HEK293 (cell line): ENCODE measurements at regions not wholly inside any gene's neighbourhood (a gene's known extent, or its start where the extent isn't known, plus 50 kb on each side); places are given as distances from the start of the nearest gene placed in this dataset.

Experiments
- CTCF ChIA-PET: fragments of 350-600 bp; formaldehyde crosslinking; extraction: SDS; loops from one replicate; lab custom pipeline; 2021; ENCODE audit warnings: antibody characterized with exemption; lab: Yijun Ruan, JAX
- POLR2A ChIA-PET: fragments of 300-600 bp; formaldehyde crosslinking; extraction: SDS; loops from one replicate; lab custom pipeline; 2020; ENCODE audit warnings: antibody characterized with exemption, inconsistent platforms; lab: Yijun Ruan, JAX
- H3K27ac ChIP-seq: fragments of 200-500 bp; sonication (Bioruptor generic); 2 replicates; pipeline ENCODE4 v1.5.1; 2014; ENCODE audit warnings: low read depth, low read length, control low read depth, inconsistent platforms; ENCODE audit errors: extremely low read depth
- H3K36me3 ChIP-seq, 2 experiments: fragments of 200-500 bp in 1 of 2; sonication (Bioruptor generic) in 1 of 2; 1 replicate in 1 of 2; 2 replicates in 1 of 2; pipeline ENCODE4 v1.5.1; 2014 to 2017; ENCODE audit warnings: inconsistent platforms in 2 of 2, low read length in 2 of 2; ENCODE audit not compliant: control insufficient read depth in 2 of 2, insufficient read depth in 1 of 2
- H3K4me1 ChIP-seq: fragments of 200-500 bp; sonication (Bioruptor generic); 2 replicates; pipeline ENCODE4 v1.5.1; 2014; ENCODE audit warnings: mild to moderate bottlenecking, low read length, inconsistent platforms; ENCODE audit not compliant: control insufficient read depth, insufficient read depth
- H3K4me3 ChIP-seq: 2 replicates; pipeline ENCODE4 v1.5.1; 2011; ENCODE audit warnings: low read depth, mild to moderate bottlenecking, control low read depth, low read length, moderate library complexity
- H3K9me3 ChIP-seq: fragments of 200-500 bp; sonication (Bioruptor generic); 2 replicates; pipeline ENCODE4 v1.5.1; 2014; ENCODE audit warnings: low read depth, low read length, inconsistent platforms; ENCODE audit not compliant: control insufficient read depth, insufficient read depth
- KLF9 ChIP-seq: fragments of 450-650 bp; formaldehyde crosslinking; IDR thresholded peaks from 2 replicates; pipeline ENCODE4 v1.5.1; 2016; ENCODE audit warnings: missing biosample characterization, missing genetic modification characterization, low read depth
- PRDM1 ChIP-seq: fragments of 450-650 bp; formaldehyde crosslinking; IDR thresholded peaks from 2 replicates; pipeline ENCODE4; 2016; ENCODE audit warnings: missing biosample characterization, missing genetic modification characterization
- ZFHX2 ChIP-seq: fragments of 450-650 bp; formaldehyde crosslinking; conservative IDR thresholded peaks from 2 replicates; pipeline ENCODE4 v1.5.1; 2016; ENCODE audit warnings: missing biosample characterization, missing genetic modification characterization
- ZFP3 ChIP-seq: fragments of 450-650 bp; formaldehyde crosslinking; IDR thresholded peaks from 2 replicates; pipeline ENCODE4 v1.5.1; 2016; ENCODE audit warnings: low read depth, missing biosample characterization, missing genetic modification characterization
- ZNF366 ChIP-seq: fragments of 450-650 bp; formaldehyde crosslinking; conservative IDR thresholded peaks from 2 replicates; pipeline ENCODE4 v1.5.1; 2016; ENCODE audit warnings: missing biosample characterization, missing genetic modification characterization
- ZNF394 ChIP-seq: fragments of 450-650 bp; formaldehyde crosslinking; IDR thresholded peaks from 2 replicates; pipeline ENCODE4 v1.5.1; 2016; ENCODE audit warnings: missing biosample characterization, missing genetic modification characterization, mild to moderate bottlenecking, moderate library complexity, borderline replicate concordance
- ZNF48 ChIP-seq: fragments of 450-650 bp; formaldehyde crosslinking; IDR thresholded peaks from 2 replicates; pipeline ENCODE4 v1.5.1; 2016; ENCODE audit warnings: missing biosample characterization, missing genetic modification characterization
- ZNF560 ChIP-seq: fragments of 450-650 bp; formaldehyde crosslinking; IDR thresholded peaks from 2 replicates; pipeline ENCODE4 v1.5.1; 2017; ENCODE audit warnings: missing biosample characterization, missing genetic modification characterization, borderline replicate concordance
- ZNF610 ChIP-seq: fragments of 450-650 bp; formaldehyde crosslinking; IDR thresholded peaks from 2 replicates; pipeline ENCODE4 v1.5.1; 2016; ENCODE audit warnings: missing biosample characterization, missing genetic modification characterization, borderline replicate concordance
- ZNF629 ChIP-seq: fragments of 450-650 bp; formaldehyde crosslinking; IDR thresholded peaks from 2 replicates; pipeline ENCODE4 v1.5.1; 2017; ENCODE audit warnings: missing biosample characterization, missing genetic modification characterization
- ZNF707 ChIP-seq: fragments of 450-650 bp; formaldehyde crosslinking; IDR thresholded peaks from 2 replicates; pipeline ENCODE4 v1.5.1; 2016; ENCODE audit warnings: missing biosample characterization, missing genetic modification characterization
- TF ChIP-seq, protein P1 (sequence below): fragments of 450-650 bp; formaldehyde crosslinking; IDR thresholded peaks from 2 replicates; pipeline ENCODE4 v1.5.1; 2017; ENCODE audit warnings: missing biosample characterization, mild to moderate bottlenecking, missing genetic modification characterization, moderate library complexity
- TF ChIP-seq, protein P2 (sequence below): fragments of 450-650 bp; IDR thresholded peaks from 2 replicates; pipeline ENCODE4 v1.5.1; 2018; ENCODE audit warnings: missing biosample characterization, missing genetic modification characterization
- TF ChIP-seq, protein P3 (sequence below): fragments of 450-650 bp; formaldehyde crosslinking; IDR thresholded peaks from 2 replicates; pipeline ENCODE4 v1.5.1; 2016; ENCODE audit warnings: missing biosample characterization, missing genetic modification characterization
- TF ChIP-seq, protein P4 (sequence below): fragments of 450-650 bp; formaldehyde crosslinking; IDR thresholded peaks from 2 replicates; pipeline ENCODE4; 2016; ENCODE audit warnings: missing biosample characterization, missing genetic modification characterization

DNA sequence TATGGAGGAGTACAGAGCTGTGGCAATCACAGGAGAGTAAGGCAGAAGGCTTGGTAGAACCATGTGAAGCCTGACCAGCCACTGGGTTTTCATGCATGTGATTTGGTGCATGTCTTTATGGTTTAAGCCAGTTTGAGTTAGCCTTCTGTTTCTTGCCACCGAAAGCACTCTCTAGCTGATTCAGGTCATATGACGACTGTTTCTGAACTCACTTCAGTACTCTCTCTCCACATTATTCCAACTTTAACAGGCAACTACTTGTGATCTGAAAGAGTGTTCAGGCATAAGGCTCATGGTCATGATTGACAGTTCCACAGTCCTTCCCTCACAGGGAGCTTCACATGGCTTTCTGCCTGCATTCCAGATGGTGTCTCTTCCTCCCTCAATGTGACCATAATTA, 63.3 kb upstream of the TAB2 start:
- Histone ChIP-seq H3K27ac (no peak overlapping the region), H3K4me3 (no peak overlapping the region), H3K36me3 (no peaks in the 10 kb centered on the region), H3K4me1 (no peaks in the 10 kb centered on the region), H3K9me3 (no peaks in the 10 kb centered on the region)
- ChIA-PET CTCF (interaction anchor here (0.9 kb wide), 1 partner anchor 11 kb away, joined by 3 read pairs; no protein-coding TSS in a partner anchor), POLR2A (no interaction called here)
- TF ChIP-seq ZFHX2, result no peak
- no peak for TF ChIP-seq KLF9
- TF ChIP-seq, protein P1, sequence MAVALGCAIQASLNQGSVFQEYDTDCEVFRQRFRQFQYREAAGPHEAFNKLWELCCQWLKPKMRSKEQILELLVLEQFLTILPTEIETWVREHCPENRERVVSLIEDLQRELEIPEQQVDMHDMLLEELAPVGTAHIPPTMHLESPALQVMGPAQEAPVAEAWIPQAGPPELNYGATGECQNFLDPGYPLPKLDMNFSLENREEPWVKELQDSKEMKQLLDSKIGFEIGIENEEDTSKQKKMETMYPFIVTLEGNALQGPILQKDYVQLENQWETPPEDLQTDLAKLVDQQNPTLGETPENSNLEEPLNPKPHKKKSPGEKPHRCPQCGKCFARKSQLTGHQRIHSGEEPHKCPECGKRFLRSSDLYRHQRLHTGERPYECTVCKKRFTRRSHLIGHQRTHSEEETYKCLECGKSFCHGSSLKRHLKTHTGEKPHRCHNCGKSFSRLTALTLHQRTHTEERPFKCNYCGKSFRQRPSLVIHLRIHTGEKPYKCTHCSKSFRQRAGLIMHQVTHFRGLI (tag by site-specific recombination), result no peak
- no peak for TF ChIP-seq ZFP3
- TF ChIP-seq ZNF629 (tag by site-specific recombination), result no peak

DNA sequence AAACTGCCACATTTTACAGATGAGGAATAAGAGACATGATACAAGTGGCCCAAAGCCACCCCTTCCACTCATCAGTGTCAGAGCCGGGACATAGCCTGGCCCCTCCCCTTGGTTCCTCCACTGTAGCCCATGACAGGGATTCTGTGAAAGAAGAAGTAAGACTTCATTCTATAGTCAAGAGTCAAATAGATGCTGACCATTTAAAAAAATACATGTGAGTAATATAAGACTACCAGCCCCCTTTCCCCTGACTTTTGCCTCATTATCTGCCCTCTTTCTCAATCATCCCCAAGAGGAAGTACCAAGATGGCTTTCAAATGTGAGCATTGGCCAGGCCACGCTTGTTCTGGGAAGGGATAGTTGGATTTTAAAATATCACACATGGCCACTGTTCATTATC, 57.8 kb upstream of the TAB2 start:
- Histone ChIP-seq H3K36me3 (no peaks in the 10 kb centered on the region), H3K9me3 (no peaks in the 10 kb centered on the region), H3K27ac (no peak overlapping the region), H3K4me1 (no peaks in the 10 kb centered on the region), H3K4me3 (no peak overlapping the region)
- TF ChIP-seq, protein P2, sequence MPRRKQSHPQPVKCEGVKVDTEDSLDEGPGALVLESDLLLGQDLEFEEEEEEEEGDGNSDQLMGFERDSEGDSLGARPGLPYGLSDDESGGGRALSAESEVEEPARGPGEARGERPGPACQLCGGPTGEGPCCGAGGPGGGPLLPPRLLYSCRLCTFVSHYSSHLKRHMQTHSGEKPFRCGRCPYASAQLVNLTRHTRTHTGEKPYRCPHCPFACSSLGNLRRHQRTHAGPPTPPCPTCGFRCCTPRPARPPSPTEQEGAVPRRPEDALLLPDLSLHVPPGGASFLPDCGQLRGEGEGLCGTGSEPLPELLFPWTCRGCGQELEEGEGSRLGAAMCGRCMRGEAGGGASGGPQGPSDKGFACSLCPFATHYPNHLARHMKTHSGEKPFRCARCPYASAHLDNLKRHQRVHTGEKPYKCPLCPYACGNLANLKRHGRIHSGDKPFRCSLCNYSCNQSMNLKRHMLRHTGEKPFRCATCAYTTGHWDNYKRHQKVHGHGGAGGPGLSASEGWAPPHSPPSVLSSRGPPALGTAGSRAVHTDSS (tag by site-specific recombination), result no peak
- no peak for TF ChIP-seq ZNF366 (tag by site-specific recombination)
- TF ChIP-seq, protein P3, sequence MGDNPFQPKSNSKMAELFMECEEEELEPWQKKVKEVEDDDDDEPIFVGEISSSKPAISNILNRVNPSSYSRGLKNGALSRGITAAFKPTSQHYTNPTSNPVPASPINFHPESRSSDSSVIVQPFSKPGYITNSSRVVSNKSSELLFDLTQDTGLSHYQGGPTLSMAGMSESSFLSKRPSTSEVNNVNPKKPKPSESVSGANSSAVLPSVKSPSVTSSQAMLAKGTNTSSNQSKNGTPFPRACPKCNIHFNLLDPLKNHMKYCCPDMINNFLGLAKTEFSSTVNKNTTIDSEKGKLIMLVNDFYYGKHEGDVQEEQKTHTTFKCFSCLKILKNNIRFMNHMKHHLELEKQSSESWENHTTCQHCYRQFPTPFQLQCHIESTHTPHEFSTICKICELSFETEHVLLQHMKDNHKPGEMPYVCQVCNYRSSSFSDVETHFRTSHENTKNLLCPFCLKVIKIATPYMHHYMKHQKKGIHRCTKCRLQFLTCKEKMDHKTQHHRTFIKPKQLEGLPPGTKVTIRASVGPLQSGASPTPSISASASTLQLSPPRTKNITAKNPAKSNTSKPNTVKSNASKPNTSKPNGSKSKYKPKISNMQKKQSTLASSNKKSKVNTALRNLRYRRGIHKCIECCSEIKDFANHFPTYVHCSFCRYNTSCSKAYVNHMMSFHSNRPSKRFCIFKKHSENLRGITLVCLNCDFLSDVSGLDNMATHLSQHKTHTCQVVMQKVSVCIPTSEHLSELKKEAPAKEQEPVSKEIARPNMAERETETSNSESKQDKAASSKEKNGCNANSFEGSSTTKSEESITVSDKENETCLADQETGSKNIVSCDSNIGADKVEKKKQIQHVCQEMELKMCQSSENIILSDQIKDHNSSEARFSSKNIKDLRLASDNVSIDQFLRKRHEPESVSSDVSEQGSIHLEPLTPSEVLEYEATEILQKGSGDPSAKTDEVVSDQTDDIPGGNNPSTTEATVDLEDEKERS (tag by site-specific recombination), result no peak
- no peak for TF ChIP-seq ZNF560 (tag by site-specific recombination)
- no peak for TF ChIP-seq ZNF394 (tag by site-specific recombination)
- TF ChIP-seq, protein P4, sequence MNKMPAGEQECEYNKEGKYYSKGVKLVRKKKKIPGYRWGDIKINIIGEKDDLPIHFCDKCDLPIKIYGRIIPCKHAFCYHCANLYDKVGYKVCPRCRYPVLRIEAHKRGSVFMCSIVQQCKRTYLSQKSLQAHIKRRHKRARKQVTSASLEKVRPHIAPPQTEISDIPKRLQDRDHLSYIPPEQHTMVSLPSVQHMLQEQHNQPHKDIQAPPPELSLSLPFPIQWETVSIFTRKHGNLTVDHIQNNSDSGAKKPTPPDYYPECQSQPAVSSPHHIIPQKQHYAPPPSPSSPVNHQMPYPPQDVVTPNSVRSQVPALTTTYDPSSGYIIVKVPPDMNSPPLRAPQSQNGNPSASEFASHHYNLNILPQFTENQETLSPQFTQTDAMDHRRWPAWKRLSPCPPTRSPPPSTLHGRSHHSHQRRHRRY (tag by site-specific recombination), result no peak
- no peak for TF ChIP-seq PRDM1 (tag by site-specific recombination)
- no peak for TF ChIP-seq ZNF610 (tag by site-specific recombination)
- CTCF ChIA-PET, result no interaction called here
- POLR2A ChIA-PET, result no interaction called here

DNA sequence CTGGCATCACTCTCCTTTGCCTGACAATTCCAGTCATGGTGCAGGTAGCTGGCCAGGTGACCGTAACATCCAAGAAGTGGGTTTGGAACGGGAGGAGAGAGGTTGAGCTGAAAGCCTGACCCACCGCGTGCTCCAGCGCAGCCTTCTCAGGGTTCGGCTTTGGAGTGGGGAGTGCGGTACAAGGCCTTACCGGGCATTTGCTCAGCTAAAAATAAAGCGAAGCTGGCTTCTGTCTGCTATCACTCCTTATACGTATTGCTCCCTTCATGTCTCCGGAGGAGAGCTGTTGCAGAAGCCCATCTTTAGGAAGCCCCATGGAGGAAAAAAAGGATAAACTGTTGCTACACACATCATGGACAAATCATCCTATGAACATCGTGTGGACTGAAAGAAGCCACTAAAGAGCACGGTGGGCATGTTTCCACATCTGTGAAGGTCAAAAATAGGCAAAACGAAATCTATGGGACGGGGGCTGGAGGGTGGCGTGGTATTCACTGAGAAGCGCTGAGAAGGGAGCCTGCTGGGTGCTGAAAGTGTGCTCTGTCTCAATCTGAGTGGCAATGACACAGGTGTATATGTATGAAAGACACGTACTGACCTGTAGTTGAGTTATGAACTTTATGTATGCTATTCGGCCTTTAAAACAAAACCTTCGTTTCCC, 57.2 kb upstream of the TAB2 start:
- TF ChIP-seq ZNF707 (tag by site-specific recombination) (no peak), ZNF48 (tag by site-specific recombination) (no peak)
- ChIA-PET CTCF (no interaction called here), POLR2A (no interaction called here)
- Histone ChIP-seq H3K4me1 (no peaks in the 10 kb centered on the region), H3K4me3 (no peak overlapping the region), H3K27ac (no peak overlapping the region), H3K36me3 (no peaks in the 10 kb centered on the region), H3K9me3 (no peaks in the 10 kb centered on the region)
